Stimulated activated effector memory CD8-positive, alpha-beta T cell treated with anti-CD3 and anti-CD28 coated beads, Interleukin-12 subunit alpha, Interleukin-12 subunit beta, amount 100 ng/mL, for 72 hours (primary cell): ENCODE measurements at regions not wholly inside any gene's neighbourhood (a gene's known extent, or its start where the extent isn't known, plus 50 kb on each side); places are given as distances from the start of the nearest gene placed in this dataset.
"Not testable (repeated sequence)": the region's sequence is repeated elsewhere in the genome, so short reads cannot be mapped to it uniquely, and the experiment has no call there.

Experiments used
- ATAC-seq: fragments of 150-1000 bp; cut with Tn5 transposase; 2 replicates; pipeline ENCODE4 v1.10.0; 2021
- DNase-seq, 2 donors: peaks; one replicate each; pipeline ENCODE4 v3.0.0; 2021 to 2022; ENCODE audit warnings: low spot score in 2 of 2
- H3K27ac Mint-ChIP-seq: one replicate; pipeline ENCODE4 v1.8.0; 2022; ENCODE audit warnings: mild to moderate bottlenecking, mixed read lengths
- H3K36me3 Mint-ChIP-seq: one replicate; pipeline ENCODE4 v1.8.0; 2022; ENCODE audit warnings: mild to moderate bottlenecking, mixed read lengths
- H3K4me1 Mint-ChIP-seq: one replicate; pipeline ENCODE4 v1.8.0; 2022; ENCODE audit warnings: mixed read lengths
- H3K4me3 Mint-ChIP-seq: one replicate; pipeline ENCODE4 v1.8.0; 2022; ENCODE audit warnings: mild to moderate bottlenecking, mixed read lengths
- H3K9me3 Mint-ChIP-seq: one replicate; pipeline ENCODE4 v1.8.0; 2022; ENCODE audit warnings: mixed read lengths

GRCh38 chr13:20294497-20294896 lies 62.4 kb upstream of the GJB6 start:
- Mint-ChIP-seq H3K27ac (no peak overlapping the region), H3K4me3 (no peak overlapping the region), H3K4me1 (no peaks in the 10 kb centered on the region), H3K9me3 (no peaks in the 10 kb centered on the region), H3K36me3 (no peaks in the 10 kb centered on the region)
- DNase-seq (no peak), ATAC-seq (no peak)

DNA sequence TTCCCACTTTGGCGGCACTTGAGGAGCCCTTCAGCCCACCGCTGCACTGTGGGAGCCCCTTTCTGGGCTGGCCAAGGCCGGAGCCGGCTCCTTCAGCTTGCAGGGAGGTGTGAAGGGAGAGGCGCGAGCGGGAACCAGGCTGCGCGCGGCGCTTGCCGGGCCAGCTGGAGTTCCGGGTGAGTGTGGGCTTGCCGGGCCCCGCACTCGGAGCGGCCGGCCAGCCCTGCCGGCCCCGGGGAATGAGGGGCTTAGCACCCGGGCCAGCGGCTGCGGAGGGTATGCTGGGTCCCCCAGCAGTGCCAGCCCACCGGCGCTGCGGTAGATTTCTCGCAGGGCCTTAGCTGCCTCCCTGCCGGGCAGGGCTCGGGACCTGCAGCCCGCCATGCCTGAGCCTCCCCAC lies 60.2 kb upstream of the GJB6 start:
- H3K9me3 Mint-ChIP-seq: not testable (repeated sequence)

GRCh38 chr13:20291675-20292074 lies 59.6 kb upstream of the GJB6 start:
- ATAC-seq: no peak
- Mint-ChIP-seq H3K27ac (no peak overlapping the region), H3K36me3 (no peaks in the 10 kb centered on the region), H3K4me1 (no peaks in the 10 kb centered on the region), H3K9me3 (peaks cover 6% of the 10 kb centered on the region), H3K4me3 (no peak overlapping the region)
- no peak for DNase-seq

More for the DNA sequence above, 60.2 kb upstream of the GJB6 start:
- H3K4me3 Mint-ChIP-seq, H3K4me1 Mint-ChIP-seq, H3K27ac Mint-ChIP-seq, ATAC-seq, H3K36me3 Mint-ChIP-seq, DNase-seq: not testable (repeated sequence)

DNA sequence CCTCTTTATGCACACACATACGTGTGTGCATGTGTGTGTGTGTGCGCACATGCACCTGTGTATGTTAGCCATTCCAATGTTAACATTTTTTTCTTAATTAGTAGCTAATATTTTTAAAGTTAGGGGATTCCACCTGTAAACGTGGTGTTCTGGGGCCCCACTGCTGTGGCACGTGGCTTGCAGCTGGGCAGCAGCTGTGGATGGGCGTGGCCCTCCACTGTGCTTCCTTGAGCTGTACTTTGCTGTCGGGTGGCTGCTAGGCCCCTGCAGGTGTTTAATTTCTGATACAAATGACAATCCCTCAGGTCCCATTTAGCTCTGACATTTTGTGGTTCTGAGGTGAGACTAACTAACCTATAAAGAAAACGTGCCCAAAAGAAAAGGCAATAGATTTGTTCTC lies 58.9 kb upstream of the GJB6 start:
- Mint-ChIP-seq H3K36me3 (no peaks in the 10 kb centered on the region), H3K4me3 (no peak overlapping the region), H3K4me1 (no peaks in the 10 kb centered on the region), H3K9me3 (peaks cover 11% of the 10 kb centered on the region), H3K27ac (no peak overlapping the region)
- no peak for DNase-seq
- ATAC-seq: no peak

GRCh38 chr13:20288561-20288960 lies 56.4 kb upstream of the GJB6 start:
- Mint-ChIP-seq H3K9me3 (peaks cover 22% of the 10 kb centered on the region), H3K27ac (no peak overlapping the region), H3K36me3 (no peaks in the 10 kb centered on the region), H3K4me1 (no peaks in the 10 kb centered on the region), H3K4me3 (no peak overlapping the region)
- ATAC-seq: no peak
- no peak for DNase-seq

GRCh38 chr13:20287976-20288375 lies 55.9 kb upstream of the GJB6 start:
- H3K9me3 Mint-ChIP-seq: peaks cover 23% of the 10 kb centered on the region
- no peaks in the 10 kb centered on the region for H3K4me1 Mint-ChIP-seq
- no peak overlapping the region for H3K27ac Mint-ChIP-seq
- DNase-seq: no peak
- no peaks in the 10 kb centered on the region for H3K36me3 Mint-ChIP-seq
- no peak for ATAC-seq
- H3K4me3 Mint-ChIP-seq: no peak overlapping the region

DNA sequence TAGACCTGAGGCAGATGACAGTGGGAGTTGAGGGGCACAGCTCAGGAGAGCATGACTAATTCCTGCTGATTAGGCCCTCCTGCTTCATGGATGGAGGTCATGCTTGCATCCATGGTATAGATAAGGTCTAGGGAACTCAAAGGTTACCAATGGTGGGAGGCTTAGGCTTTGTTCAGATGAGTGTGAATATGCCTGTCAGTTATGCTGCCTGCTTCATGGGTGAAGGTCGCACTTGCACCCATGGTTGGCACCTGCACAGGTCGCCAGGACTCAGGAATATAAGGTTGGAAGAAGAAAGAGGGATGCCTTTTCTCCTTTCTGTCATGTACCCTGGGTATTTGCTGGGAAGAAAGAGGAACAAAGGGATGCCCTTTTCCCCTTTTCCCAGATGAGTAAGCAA lies 53.4 kb upstream of the GJB6 start:
- ATAC-seq: no peak
- Mint-ChIP-seq H3K4me1 (no peaks in the 10 kb centered on the region), H3K27ac (no peak overlapping the region), H3K9me3 (peaks cover 23% of the 10 kb centered on the region), H3K4me3 (no peak overlapping the region), H3K36me3 (no peaks in the 10 kb centered on the region)
- no peak for DNase-seq
